ENCODE measurements at regions not wholly inside any gene's neighbourhood (a gene's known extent, or its start where the extent isn't known, plus 50 kb on each side); places are given as distances from the start of the nearest gene placed in this dataset.
"Not testable (repeated sequence)": the region's sequence is repeated elsewhere in the genome, so short reads cannot be mapped to it uniquely, and the experiment has no call there.

GRCh38 chr9:96062031-96062430 lies 186.5 kb downstream of the ERCC6L2 start:
- no peak for DNase-seq

- DNase-seq: no peak
These were observed 185.9 kb downstream of the ERCC6L2 start for GRCh38 chr9:96061293-96061987.

GRCh38 chr9:96058218-96058617 lies 182.7 kb downstream of the ERCC6L2 start:
- DNase-seq: no peak

DNA sequence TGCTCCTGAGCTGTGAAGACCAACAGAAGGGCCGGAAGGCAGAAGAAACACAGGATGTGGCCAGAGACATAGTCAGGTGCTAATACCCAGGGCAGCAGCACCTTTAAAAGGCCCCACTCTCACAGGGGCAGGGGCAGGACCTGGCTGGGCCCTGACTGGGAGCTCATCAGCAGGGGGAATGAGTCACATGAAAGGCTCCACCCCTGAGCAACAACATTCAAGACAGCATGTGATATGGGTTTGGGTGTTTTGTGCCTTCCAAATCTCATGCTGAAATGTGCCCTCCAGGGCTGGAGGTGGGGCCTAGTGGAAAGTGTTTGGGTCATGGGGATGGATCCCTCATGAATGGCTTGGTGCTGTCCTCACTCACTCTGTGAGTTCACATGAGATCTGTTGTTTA lies 181.7 kb downstream of the ERCC6L2 start:
- no peak for DNase-seq

DNA sequence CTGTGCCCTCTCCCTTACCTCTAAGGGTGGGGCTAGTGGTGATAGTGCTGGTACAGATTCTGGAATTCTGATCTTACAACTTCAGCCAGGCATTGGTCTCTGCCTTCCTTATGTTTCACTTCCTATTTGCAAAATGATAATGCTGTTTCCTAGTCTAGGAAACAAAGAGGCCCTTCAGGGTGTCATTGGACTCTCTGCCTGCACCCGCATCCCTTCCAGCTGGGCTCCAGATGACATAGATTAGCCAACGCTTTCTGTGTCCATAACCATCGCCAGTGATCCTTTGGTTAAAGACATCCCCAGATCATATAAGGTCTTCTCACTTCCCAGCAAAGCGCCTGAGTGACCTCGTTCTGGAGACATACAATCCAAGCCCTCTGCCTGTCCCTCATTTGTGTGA lies 180.7 kb downstream of the ERCC6L2 start:
- DNase-seq: no peak

DNA sequence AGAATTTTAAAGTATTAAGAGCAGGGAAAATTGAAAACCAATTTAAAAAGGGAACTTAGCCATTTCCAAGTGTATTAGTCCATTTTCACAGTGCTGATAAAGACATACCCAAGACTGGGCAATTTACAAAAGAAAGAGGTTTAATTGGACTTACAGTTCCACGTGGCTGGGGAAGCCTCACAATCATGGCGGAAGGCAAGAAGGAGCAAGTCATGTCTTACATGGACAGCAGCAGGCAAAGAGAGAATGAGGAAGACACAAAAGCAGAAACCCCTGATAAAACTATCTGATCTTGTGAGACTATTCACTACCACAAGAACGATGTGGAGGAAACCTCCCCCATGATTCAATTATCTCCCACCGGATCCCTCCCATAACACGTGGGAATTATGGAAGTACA lies 178.8 kb downstream of the ERCC6L2 start:
- DNase-seq: not testable (repeated sequence)

DNA sequence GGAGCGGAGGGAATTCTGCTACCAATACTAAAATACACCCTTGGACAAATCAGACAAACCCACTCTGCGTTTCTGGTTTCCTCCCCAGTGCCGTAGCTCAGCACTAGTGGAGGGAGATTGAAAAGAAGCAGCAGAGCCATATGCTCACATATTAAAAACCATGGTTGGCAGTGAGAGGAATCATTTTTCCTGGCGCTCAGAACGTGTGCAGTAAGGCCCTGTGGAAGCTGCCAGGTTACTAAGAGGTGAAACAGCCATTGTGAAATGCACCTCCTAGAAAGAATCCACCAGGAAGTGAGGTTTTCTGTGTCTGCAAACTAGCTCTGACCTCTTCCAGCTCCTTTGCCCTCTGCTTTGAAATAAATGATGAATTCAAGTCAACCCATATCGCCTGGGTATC lies 177.2 kb downstream of the ERCC6L2 start:
- DNase-seq: no peak

DNA sequence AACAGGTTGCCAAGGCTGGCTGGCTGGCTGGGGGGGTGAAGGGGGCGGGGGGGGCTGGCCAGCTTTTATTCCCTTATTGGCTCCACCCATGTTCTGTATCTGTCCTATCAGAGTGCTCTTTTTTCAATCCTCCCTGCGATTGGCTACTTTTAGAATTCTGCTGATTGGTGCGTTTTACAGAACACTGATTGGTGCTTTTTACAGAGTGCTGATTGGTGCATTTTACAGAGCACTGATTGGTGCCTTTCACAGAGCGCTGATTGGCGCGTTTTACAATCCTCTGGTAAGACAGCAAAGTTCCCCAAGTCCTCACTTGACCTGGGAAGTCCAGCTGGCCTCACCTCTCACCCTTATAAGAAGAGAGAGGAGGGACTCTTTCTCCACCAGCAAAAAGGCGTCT lies 175.9 kb downstream of the ERCC6L2 start:
- DNase-seq: no peak

- DNase-seq: no peak
These were observed 175.3 kb downstream of the ERCC6L2 start for GRCh38 chr9:96050861-96051155.

- DNase-seq: no peak
These were observed 174.8 kb downstream of the ERCC6L2 start for GRCh38 chr9:96050048-96050860.

DNA sequence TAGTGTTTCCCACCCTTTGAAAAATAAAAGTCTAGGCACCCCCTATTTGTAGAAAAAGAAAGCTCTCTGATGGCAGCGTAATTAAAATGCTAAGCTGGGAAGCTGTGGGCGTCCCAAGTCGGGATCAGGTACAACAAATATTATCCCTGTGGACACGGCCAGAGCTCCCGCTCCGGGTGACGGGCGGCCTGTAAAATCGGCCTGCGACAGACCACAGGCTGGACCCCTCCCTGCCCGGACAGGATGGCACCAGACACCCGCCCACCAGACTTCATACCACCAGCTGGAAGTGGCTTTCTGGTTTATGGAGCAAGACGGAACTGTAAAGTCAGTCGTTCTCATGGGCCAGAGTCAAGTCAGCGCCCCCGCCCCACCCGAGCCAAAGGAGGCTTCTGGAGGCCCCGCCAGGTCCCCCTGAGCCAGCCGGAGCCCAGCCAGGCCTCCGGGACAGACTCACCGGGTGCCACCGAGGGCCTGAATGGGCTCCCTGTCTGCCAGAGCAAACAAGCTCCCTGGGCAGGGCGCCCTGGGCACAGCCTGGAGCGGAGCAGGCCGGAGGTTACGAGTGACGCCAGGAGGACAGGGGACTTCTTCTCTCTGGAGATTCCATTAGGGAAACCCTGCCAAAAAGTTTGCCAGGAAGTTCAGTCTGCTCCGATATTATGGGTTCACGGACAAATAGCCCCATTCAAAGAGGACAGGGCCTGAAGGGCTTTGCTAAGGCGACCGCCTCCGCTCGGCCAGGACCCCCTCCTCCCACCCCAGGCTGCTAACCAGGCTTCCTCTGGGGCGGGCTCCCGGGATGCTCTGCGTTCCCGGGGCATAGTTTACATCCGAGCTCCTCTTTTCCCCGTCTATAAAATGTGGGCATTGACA lies 173.7 kb downstream of the ERCC6L2 start:
- DNase-seq: no peak

DNA sequence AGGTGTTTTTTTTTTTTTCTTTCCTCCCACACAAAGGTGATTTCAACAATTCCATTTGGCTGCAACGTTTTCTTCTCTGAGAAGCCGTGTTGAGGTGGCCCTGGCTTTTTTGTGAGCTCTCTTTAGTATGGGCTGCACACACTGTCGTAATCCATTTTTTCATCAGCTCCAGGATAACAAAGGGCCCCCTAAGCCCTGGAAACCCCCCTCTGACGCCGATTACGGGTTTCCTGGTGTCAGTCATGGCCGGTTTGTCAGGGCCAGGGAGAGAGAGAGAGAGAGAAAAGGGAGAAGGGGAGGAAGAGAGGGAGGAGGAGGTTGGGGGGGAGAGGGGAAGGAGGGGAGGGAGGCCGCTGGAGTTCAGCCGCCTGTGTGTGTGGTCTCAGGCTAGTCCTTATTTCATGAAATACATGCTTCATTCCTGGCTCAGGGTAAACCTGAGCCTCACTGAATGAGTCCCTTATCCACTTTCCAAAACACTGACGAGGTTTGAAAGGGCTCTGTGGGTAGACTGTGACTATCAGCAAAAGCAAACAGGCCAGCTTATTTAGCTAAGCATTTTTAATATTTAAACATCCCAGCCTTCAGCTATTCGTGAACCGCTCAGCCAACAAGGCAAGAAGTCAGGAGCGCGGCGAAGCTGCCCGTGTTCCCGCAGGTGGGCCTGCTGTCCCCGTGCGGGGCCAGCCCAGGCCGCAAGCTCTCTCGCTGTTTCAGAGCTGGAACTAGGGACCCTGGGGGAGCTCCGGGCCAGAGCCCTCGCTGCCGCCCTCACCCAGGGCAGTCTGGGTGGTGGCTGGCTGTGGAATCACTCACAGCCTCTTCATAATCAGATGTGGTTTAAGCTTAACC lies 172.8 kb downstream of the ERCC6L2 start:
- DNase-seq: no peak

- no peak for DNase-seq
These were observed 172.2 kb downstream of the ERCC6L2 start for GRCh38 chr9:96047741-96048103.

- no peak for DNase-seq
These were observed 171.7 kb downstream of the ERCC6L2 start for GRCh38 chr9:96047116-96047639.

- no peak for DNase-seq
These were observed 170.3 kb downstream of the ERCC6L2 start for GRCh38 chr9:96045811-96046210.

DNA sequence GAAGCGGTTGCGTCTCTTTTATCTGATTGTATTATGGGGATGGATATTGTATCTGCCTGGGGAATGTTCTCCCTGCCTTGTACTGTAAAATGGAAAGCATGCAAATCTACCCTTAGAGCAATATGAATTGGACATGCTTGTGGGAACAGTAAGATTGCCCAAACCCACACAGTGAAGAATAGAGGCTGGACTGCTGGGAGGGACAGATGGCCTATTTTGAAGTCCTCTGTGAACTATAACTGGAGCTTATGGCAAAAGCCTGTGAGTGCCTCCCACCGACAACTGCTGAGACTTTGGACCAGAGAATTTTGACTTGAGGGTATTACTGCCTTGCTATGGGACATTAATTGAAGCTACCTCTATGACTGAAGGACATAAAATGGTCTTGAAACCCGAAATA lies 168.9 kb downstream of the ERCC6L2 start:
- DNase-seq: no peak

- DNase-seq: no peak
These were observed 165.3 kb downstream of the ERCC6L2 start for GRCh38 chr9:96040591-96041461.

GRCh38 chr9:96038914-96039313 lies 163.4 kb downstream of the ERCC6L2 start:
- DNase-seq: no peak

DNA sequence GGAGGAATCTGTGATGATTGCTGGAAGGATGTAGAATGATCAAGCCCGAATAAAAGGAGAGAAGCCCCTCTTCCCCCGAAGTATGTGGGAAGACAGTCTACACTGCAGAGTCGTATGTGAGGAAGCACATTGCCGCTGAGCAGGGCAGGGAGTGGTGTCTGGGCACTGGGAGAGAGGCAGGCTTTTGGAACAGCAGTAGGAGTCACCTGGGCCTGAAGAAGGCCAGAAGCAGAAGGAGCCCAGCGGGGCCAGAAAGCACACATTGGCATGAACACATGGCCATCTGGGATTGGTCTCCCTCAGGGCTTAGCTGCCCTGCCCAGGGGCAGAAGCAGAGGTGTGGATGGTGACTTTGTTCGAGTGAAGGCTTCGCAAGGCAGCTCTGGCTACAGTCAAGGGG lies 162.8 kb downstream of the ERCC6L2 start:
- DNase-seq: no peak

- DNase-seq: no peak
These were observed 159.1 kb downstream of the ERCC6L2 start for GRCh38 chr9:96034553-96035122.

GRCh38 chr9:96033896-96034295 lies 158.4 kb downstream of the ERCC6L2 start:
- no peak for DNase-seq

All from NCI-H510A (cell line).